ENCODE measurements at regions not wholly inside any gene's neighbourhood (a gene's known extent, or its start where the extent isn't known, plus 50 kb on each side); places are given as distances from the start of the nearest gene placed in this dataset.

GRCh38 chr21:14616380-14617039 is 70.4 kb upstream of the SAMSN1 start:
- no peaks in the 10 kb centered on the region for H3K9me3 ChIP-seq (ENCODE audit: control insufficient read depth, insufficient read depth, low read depth, low read length)
- H3K36me3 ChIP-seq (ENCODE audit: control insufficient read depth in 2 of 2, insufficient read depth in 1 of 2, low read length in 2 of 2), result no peaks in the 10 kb centered on the region
- ChIA-PET CTCF (no interaction called here), POLR2A (no interaction called here)
- TF ChIP-seq ZNF404 (tag by site-specific recombination; IDR thresholded peaks at IDR 0.05) (no peak), ZNF202 (tag by site-specific recombination; IDR thresholded peaks at IDR 0.05; ENCODE audit: borderline replicate concordance) (no peak), ZNF394 (tag by site-specific recombination; IDR thresholded peaks at IDR 0.05; ENCODE audit: borderline replicate concordance) (no peak), ZBTB44 (tag by site-specific recombination; IDR thresholded peaks at IDR 0.05) (no peak), HOXD13 (CRISPR knock-in tag; IDR thresholded peaks at IDR 0.05; ENCODE audit: borderline replicate concordance) (no peak), ZNF624 (tag by site-specific recombination; IDR thresholded peaks at IDR 0.05) (no peak), ZNF558 (tag by site-specific recombination; IDR thresholded peaks at IDR 0.05) (no peak), REPIN1 (tag by site-specific recombination; IDR thresholded peaks at IDR 0.05; ENCODE audit: low read depth) (no peak), HOXA7 (CRISPR knock-in tag; IDR thresholded peaks at IDR 0.05; ENCODE audit: borderline replicate concordance) (no peak), ELK4 (IDR thresholded peaks at IDR 0.05; ENCODE audit: borderline replicate concordance, low read depth, low read length) (no peak), KLF17 (tag by site-specific recombination; IDR thresholded peaks at IDR 0.05) (no peak)
- no peaks in the 10 kb centered on the region for H3K4me1 ChIP-seq (ENCODE audit: control insufficient read depth, insufficient read depth, low read length)
- H3K27ac ChIP-seq (ENCODE audit: extremely low read depth, low read depth, low read length), result no peak overlapping the region
- no peak overlapping the region for H3K4me3 ChIP-seq (ENCODE audit: low read depth, low read length)

GRCh38 chr21:14615359-14615974 is 69.4 kb upstream of the SAMSN1 start:
- Histone ChIP-seq H3K4me3 (ENCODE audit: low read depth, low read length) (no peak overlapping the region), H3K9me3 (ENCODE audit: control insufficient read depth, insufficient read depth, low read depth, low read length) (no peaks in the 10 kb centered on the region), H3K36me3 (ENCODE audit: control insufficient read depth in 2 of 2, insufficient read depth in 1 of 2, low read length in 2 of 2) (no peaks in the 10 kb centered on the region), H3K4me1 (ENCODE audit: control insufficient read depth, insufficient read depth, low read length) (no peaks in the 10 kb centered on the region), H3K27ac (ENCODE audit: extremely low read depth, low read depth, low read length) (no peak overlapping the region)
- TF ChIP-seq REPIN1 (tag by site-specific recombination; IDR thresholded peaks at IDR 0.05; ENCODE audit: low read depth), result no peak
- TF ChIP-seq ZNF202 (tag by site-specific recombination; IDR thresholded peaks at IDR 0.05; ENCODE audit: borderline replicate concordance), result no peak
- TF ChIP-seq PBX3 (CRISPR knock-in tag; IDR thresholded peaks at IDR 0.05), result no peak
- TF ChIP-seq ZNF692 (tag by site-specific recombination; IDR thresholded peaks at IDR 0.05), result no peak
- no peak for TF ChIP-seq KLF1 (tag by site-specific recombination; IDR thresholded peaks at IDR 0.05)
- no peak for TF ChIP-seq ZNF791 (tag by site-specific recombination; IDR thresholded peaks at IDR 0.05)
- TF ChIP-seq ZBTB44 (tag by site-specific recombination; IDR thresholded peaks at IDR 0.05), result no peak
- no peak for TF ChIP-seq ZNF274 (IDR thresholded peaks at IDR 0.05; ENCODE audit: low read length)
- TF ChIP-seq ZNF274 (tag by site-specific recombination; IDR thresholded peaks at IDR 0.05; ENCODE audit: borderline replicate concordance), result no peak
- TF ChIP-seq ZNF391 (tag by site-specific recombination; IDR thresholded peaks at IDR 0.05; ENCODE audit: borderline replicate concordance, low read depth), result no peak
- no peak for TF ChIP-seq ZNF596 (tag by site-specific recombination; IDR thresholded peaks at IDR 0.05)
- no peak for TF ChIP-seq ZFHX2 (tag by site-specific recombination; conservative IDR thresholded peaks at IDR 0.05)
- TF ChIP-seq ZNF654 (tag by site-specific recombination; IDR thresholded peaks at IDR 0.05; ENCODE audit: low read depth), result no peak
- ChIA-PET POLR2A (no interaction called here), CTCF (no interaction called here)
